ENCODE measurements at regions not wholly inside any gene's neighbourhood (a gene's known extent, or its start where the extent isn't known, plus 50 kb on each side); places are given as distances from the start of the nearest gene placed in this dataset.

GRCh38 chr12:88432531-88433490 is 147.5 kb downstream of the KITLG start:
- no peak overlapping the region for H3K4me3 ChIP-seq (ENCODE audit: low read length)
- TF ChIP-seq CTCF (conservative IDR thresholded peaks at IDR 0.05; ENCODE audit: low read depth, low read length) = no peak
- no peak for DNase-seq (ENCODE audit: low read depth)

- no peak overlapping the region for H3K4me3 ChIP-seq (ENCODE audit: low read length)
- no peak for DNase-seq (ENCODE audit: low read depth)
- TF ChIP-seq CTCF (conservative IDR thresholded peaks at IDR 0.05; ENCODE audit: low read depth, low read length) = no peak
These were observed 146.1 kb downstream of the KITLG start for GRCh38 chr12:88433997-88434703.

GRCh38 chr12:88435334-88436076 is 144.8 kb downstream of the KITLG start:
- no peak overlapping the region for H3K4me3 ChIP-seq (ENCODE audit: low read length)

DNA sequence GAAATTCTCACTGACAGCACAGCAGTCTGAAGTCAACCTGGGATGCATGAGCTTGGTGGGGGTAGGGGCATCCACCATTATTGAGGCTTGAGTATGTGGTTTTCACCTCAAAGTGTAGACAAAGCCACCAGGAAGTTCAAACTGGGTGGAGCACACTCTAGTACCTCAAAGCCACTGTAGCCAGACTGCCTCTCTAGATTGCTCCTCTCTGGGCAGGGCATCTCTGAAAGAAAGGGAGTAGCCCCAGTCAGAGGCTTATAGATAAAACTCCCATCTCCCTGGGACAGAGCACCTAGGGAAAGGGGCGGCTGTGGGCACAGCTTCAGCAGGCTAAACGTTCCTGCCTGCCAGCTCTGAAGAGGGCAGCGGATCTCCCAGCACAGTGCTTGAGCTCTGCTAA is 143.0 kb downstream of the KITLG start:
- no peak for DNase-seq (ENCODE audit: low read depth)
- no peak for TF ChIP-seq CTCF (conservative IDR thresholded peaks at IDR 0.05; ENCODE audit: low read depth, low read length)
- H3K4me3 ChIP-seq (ENCODE audit: low read length) = no peak overlapping the region

More at GRCh38 chr12:88435334-88436076, 144.8 kb downstream of the KITLG start:
- no peak for DNase-seq (ENCODE audit: low read depth)
- TF ChIP-seq CTCF (conservative IDR thresholded peaks at IDR 0.05; ENCODE audit: low read depth, low read length) = no peak
